ENCODE measurements at regions not wholly inside any gene's neighbourhood (a gene's known extent, or its start where the extent isn't known, plus 50 kb on each side); places are given as distances from the start of the nearest gene placed in this dataset.

GRCh38 chr12:125256634-125256936 lies 191.3 kb downstream of the AACS start:
- TF ChIP-seq EZH2phosphoT487 (IDR thresholded peaks at IDR 0.05; ENCODE audit: insufficient read depth, low read depth) (no peak), EZH2 (IDR thresholded peaks at IDR 0.05; ENCODE audit: insufficient read depth, poor library complexity, severe bottlenecking) (no peak)

All from GM23248 (cell line).